GM19463 (cell line): ENCODE measurements at regions not wholly inside any gene's neighbourhood (a gene's known extent, or its start where the extent isn't known, plus 50 kb on each side); places are given as distances from the start of the nearest gene placed in this dataset.

ENCODE experiments used
- ATAC-seq: cut with Tn5 transposase; IDR thresholded peaks from one replicate; pipeline ENCODE4 v1.9.1; 2021; ENCODE audit warnings: mild to moderate bottlenecking, moderate library complexity; ENCODE audit not compliant: unreplicated experiment

GRCh38 chr7:20932785-20933527 lies 146.3 kb upstream of the SP8 start:
- ATAC-seq, result no peak

GRCh38 chr7:20945451-20945850 lies 158.8 kb upstream of the SP8 start:
- no peak for ATAC-seq

- no peak for ATAC-seq
Measured at GRCh38 chr7:20952916-20953315, 166.2 kb upstream of the SP8 start.

GRCh38 chr7:20954711-20955619 lies 168.3 kb upstream of the SP8 start:
- no peak for ATAC-seq

- ATAC-seq, result no peak
Measured at GRCh38 chr7:20958572-20958971, 171.9 kb upstream of the SP8 start.

- ATAC-seq, result no peak
Measured at GRCh38 chr7:20959281-20959680, 172.6 kb upstream of the SP8 start.

GRCh38 chr7:20963556-20964280 lies 177.0 kb upstream of the SP8 start:
- no peak for ATAC-seq

GRCh38 chr7:20964281-20964918 lies 177.7 kb upstream of the SP8 start:
- no peak for ATAC-seq

GRCh38 chr7:20971219-20971618 lies 184.5 kb upstream of the SP8 start:
- ATAC-seq, result no peak

- no peak for ATAC-seq
Measured at GRCh38 chr7:20980232-20980631, 193.5 kb upstream of the SP8 start.

- ATAC-seq, result no peak
Measured at GRCh38 chr7:20980668-20981264, 194.1 kb upstream of the SP8 start.

- no peak for ATAC-seq
Measured at GRCh38 chr7:20988340-20988739, 201.7 kb upstream of the SP8 start.

- no peak for ATAC-seq
Measured at GRCh38 chr7:20991544-20991943, 204.9 kb upstream of the SP8 start.

GRCh38 chr7:20993693-20994092 lies 207.0 kb upstream of the SP8 start:
- ATAC-seq, result no peak

- no peak for ATAC-seq
Measured at GRCh38 chr7:20998309-20998708, 211.6 kb upstream of the SP8 start.

- no peak for ATAC-seq
Measured at GRCh38 chr7:21011153-21011552, 224.5 kb upstream of the SP8 start.

- ATAC-seq, result no peak
Measured at GRCh38 chr7:21013765-21014539, 227.3 kb upstream of the SP8 start.

- no peak for ATAC-seq
Measured at GRCh38 chr7:21020667-21021066, 234.0 kb upstream of the SP8 start.

GRCh38 chr7:21023841-21024484 lies 237.3 kb upstream of the SP8 start:
- no peak for ATAC-seq
